HG03066 (cell line): ENCODE measurements at regions not wholly inside any gene's neighbourhood (a gene's known extent, or its start where the extent isn't known, plus 50 kb on each side); places are given as distances from the start of the nearest gene placed in this dataset.
"Not testable (repeated sequence)": the region's sequence is repeated elsewhere in the genome, so short reads cannot be mapped to it uniquely, and the experiment has no call there.

Experiments
- ATAC-seq: cut with Tn5 transposase; IDR thresholded peaks from one replicate; pipeline ENCODE4 v1.9.1; 2021; ENCODE audit warnings: low read depth; ENCODE audit not compliant: unreplicated experiment

GRCh38 chr15:58355382-58355971 is 76.3 kb upstream of the LIPC start:
- no peak for ATAC-seq

DNA sequence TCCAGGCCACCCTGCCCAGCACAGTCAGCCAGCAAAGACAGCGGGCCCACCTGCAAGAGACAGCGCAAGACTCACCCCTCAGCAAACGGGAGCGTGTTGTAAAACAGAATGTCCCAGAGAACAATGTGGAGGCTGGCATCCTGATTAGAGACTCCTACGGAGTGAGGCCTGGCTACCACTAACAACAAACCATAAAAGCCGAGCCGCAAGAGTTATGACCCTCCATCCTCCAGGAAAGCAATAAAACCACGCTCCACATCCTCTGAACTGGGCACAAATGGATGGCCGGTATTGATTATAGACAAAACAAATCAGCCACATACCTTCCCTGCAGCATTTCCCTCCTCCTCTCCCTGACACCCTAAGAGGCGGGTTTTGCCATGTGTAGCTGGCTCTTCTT is 75.8 kb upstream of the LIPC start:
- ATAC-seq = no peak

GRCh38 chr15:58357529-58358476 is 74.0 kb upstream of the LIPC start:
- ATAC-seq = no peak

- ATAC-seq = no peak
These were observed 71.2 kb upstream of the LIPC start for GRCh38 chr15:58360421-58361090.

DNA sequence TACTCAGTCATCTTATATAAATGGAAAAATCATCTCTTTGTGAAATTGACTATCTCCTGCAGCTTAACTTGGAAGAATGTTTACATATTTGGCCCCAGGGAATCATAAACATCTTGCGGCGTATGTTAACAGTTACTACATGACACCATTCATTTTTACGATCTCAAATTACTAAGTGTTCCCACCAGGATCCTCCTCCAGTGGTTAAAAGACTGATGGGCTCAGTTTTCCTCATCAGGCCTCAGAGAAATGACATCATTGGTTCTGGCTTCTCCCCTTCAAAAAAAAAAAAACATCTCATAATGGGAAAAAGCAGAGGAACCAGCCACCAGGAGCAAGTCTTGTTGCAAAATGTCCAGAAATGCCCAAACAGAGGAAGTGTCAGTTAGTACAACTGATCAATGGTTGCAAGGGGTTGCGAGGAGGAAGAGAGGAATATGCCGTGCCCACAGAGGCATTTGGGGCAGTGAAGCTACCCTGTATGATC is 70.5 kb upstream of the LIPC start:
- ATAC-seq = no peak

- ATAC-seq = no peak
These were observed 69.4 kb upstream of the LIPC start for GRCh38 chr15:58362262-58362922.

DNA sequence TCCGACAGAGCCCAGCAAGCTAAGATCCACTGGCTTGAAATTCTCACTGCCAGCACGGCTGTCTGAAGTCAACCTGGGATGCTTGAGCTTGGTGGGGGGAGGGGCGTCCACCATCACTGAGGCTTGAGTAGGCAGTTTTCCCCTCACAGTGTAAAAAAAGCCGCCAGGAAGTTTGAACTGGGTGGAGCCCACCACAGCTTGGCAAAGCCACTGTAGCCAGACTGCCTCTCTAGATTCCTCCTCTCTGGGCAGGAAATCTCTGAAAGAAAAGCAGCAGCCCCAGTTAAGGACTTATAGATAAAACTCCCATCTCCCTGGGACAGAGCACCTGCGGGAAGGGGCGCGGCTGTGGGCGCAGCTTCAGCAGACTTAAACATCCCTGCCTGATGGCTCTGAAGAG is 68.7 kb upstream of the LIPC start:
- not testable (repeated sequence) for ATAC-seq

DNA sequence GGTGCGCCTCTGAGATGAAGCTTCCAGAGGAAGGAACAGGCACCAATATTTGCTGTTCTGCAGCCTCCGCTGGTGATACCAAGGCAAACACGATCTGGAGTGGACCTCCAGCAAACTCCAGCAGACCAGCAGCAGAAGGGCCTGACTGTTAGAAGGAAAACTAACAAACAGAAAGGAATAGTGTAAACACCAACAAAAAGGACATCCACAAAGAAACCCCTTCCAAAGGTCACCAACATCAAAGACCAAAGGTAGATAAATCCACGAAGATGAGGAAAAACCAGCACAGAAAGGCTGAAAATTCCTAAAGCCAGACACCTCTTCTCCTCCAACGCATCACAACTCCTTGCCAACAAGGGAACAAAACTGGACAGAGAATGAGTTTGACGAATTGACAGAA is 68.1 kb upstream of the LIPC start:
- not testable (repeated sequence) for ATAC-seq

- ATAC-seq = not testable (repeated sequence)
These were observed 66.7 kb upstream of the LIPC start for GRCh38 chr15:58365098-58365497.

GRCh38 chr15:58369261-58369701 is 62.5 kb upstream of the LIPC start:
- ATAC-seq = no peak

GRCh38 chr15:58369956-58370355 is 61.8 kb upstream of the LIPC start:
- ATAC-seq = no peak

GRCh38 chr15:58374147-58374546 is 57.6 kb upstream of the LIPC start:
- ATAC-seq = no peak

DNA sequence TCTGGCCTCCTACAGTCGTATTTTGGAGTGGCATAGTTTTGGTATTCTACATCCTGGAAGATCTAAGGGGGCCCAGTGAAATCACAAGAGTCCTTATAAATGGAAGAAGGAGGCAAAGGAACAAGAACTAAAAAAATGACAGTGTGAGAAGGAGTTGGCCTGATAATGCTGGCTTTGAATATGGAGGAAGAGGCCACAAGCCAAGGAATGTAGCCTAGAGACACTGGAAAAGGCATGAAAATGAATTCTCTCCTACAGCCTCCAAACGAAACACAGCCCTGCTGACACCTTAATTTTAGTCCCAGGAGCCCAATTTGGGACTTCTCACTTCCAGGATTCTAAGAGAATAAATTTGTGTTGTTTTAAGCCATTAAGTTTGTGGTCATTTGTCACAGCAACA is 54.6 kb upstream of the LIPC start:
- ATAC-seq = no peak

GRCh38 chr15:58378241-58379085 is 53.3 kb upstream of the LIPC start:
- no peak for ATAC-seq

- ATAC-seq = not testable (repeated sequence)
These were observed 52.3 kb upstream of the LIPC start for GRCh38 chr15:58379454-58379853.

DNA sequence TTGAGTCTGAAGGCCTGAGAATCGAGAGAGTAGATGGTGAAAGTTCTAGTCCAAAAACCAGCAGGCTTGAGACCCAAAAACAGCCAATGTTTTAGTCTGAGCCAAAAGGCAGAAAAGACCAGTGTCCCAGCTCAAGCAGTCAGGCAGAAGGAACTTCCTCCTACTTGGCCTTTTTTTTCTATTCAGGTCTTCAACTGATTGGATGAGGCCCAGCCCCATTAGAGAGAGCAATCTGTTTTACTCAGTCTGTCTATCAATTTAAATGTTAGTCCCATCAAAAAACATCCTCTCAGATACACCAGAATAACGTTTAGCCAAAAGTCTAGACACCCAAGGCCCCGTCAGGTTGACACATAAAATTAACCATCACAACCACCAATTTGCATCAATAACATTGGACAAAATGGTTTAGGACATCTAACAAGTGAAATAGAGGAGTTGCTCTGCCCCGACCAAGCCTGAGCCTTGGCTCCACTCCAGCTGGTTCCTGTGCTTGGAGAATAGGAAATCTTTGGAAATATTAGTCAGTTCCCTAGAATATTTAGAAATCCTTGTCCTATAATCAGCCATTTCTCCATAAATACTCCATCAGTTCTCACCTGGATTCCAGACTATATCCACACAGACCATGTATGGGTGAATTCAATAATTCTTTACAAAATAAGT is 51.4 kb upstream of the LIPC start:
- no peak for ATAC-seq

- ATAC-seq = no peak
These were observed 50.1 kb upstream of the LIPC start for GRCh38 chr15:58381697-58382096.
